IMR-90 (cell line): ENCODE measurements at regions not wholly inside any gene's neighbourhood (a gene's known extent, or its start where the extent isn't known, plus 50 kb on each side); places are given as distances from the start of the nearest gene placed in this dataset.
A peak's percentile ranks its signal among the peaks of the same experiment; 100 is the strongest.
"Not testable (repeated sequence)": the region's sequence is repeated elsewhere in the genome, so short reads cannot be mapped to it uniquely, and the experiment has no call there.

Experiments used
- ATAC-seq: fragments of 200-7000 bp; cut with Tn5 transposase; 2 replicates; pipeline ENCODE4 v1.9.1; 2020; ENCODE audit warnings: low read depth, mild to moderate bottlenecking, moderate library complexity
- BruUV-seq: library from RNA; stranded (reverse); fragments of 400-500 nt; replicated peaks from 2 replicates; lab custom pipeline; 2021; lab: Mats Ljungman, UMichigan
- CTCF ChIA-PET: fragments of 300-600 bp; formaldehyde crosslinking; extraction: SDS; loops from one replicate; lab custom pipeline; 2021; ENCODE audit warnings: antibody characterized with exemption; lab: Yijun Ruan, JAX
- POLR2A ChIA-PET: fragments of 300-600 bp; sonication (Branson Sonifier 250); formaldehyde crosslinking; loops from one replicate; lab custom pipeline; 2022; ENCODE audit warnings: antibody characterized with exemption; ENCODE audit not compliant: unreplicated experiment; lab: Charles Lee
- DNase-seq: peaks from one replicate; pipeline ENCODE4 v3.0.0; 2013
- H2AFZ ChIP-seq: replicated peaks from 2 replicates; pipeline ENCODE3; 2013; ENCODE audit warnings: low read length, mild to moderate bottlenecking; ENCODE audit not compliant: poor library complexity
- H2AK5ac ChIP-seq: 2 replicates; pipeline ENCODE4 v1.6.1; 2013; ENCODE audit warnings: low read depth, low read length, inconsistent platforms
- H2AK9ac ChIP-seq: replicated peaks from 2 replicates; pipeline ENCODE3; 2013; ENCODE audit warnings: mild to moderate bottlenecking, low read depth, low read length, moderate library complexity; ENCODE audit not compliant: poor library complexity
- H2BK120ac ChIP-seq: 2 replicates; pipeline ENCODE4 v1.6.1; 2013; ENCODE audit warnings: low read depth, low read length, inconsistent platforms
- H2BK15ac ChIP-seq: 3 replicates; pipeline ENCODE4 v1.6.1; 2013; ENCODE audit warnings: low read depth, low read length, inconsistent platforms
- H2BK20ac ChIP-seq: 2 replicates; pipeline ENCODE4 v1.6.1; 2013; ENCODE audit warnings: low read depth, mild to moderate bottlenecking, inconsistent platforms, low read length, moderate library complexity
- H2BK5ac ChIP-seq: 2 replicates; pipeline ENCODE4 v1.6.1; 2013; ENCODE audit warnings: mild to moderate bottlenecking, low read depth, low read length, inconsistent platforms; ENCODE audit not compliant: poor library complexity, severe bottlenecking
- H3K14ac ChIP-seq: replicated peaks from 2 replicates; pipeline ENCODE4 v1.6.1; 2013; ENCODE audit warnings: low read depth, low read length, inconsistent platforms
- H3K18ac ChIP-seq: 2 replicates; pipeline ENCODE4 v1.6.1; 2013; ENCODE audit warnings: low read depth, low read length, control low read depth
- H3K23ac ChIP-seq: 2 replicates; pipeline ENCODE4 v1.6.1; 2013; ENCODE audit warnings: low read depth, low read length, inconsistent platforms
- H3K27ac ChIP-seq: 2 replicates; pipeline ENCODE4 v1.5.1; 2013; ENCODE audit warnings: mild to moderate bottlenecking, control low read depth, low read length; ENCODE audit not compliant: insufficient read depth
- H3K27me3 ChIP-seq: 2 replicates; pipeline ENCODE4 v1.6.1; 2013; ENCODE audit warnings: low read length; ENCODE audit not compliant: control insufficient read depth, insufficient read depth
- H3K36me3 ChIP-seq: 2 replicates; pipeline ENCODE4 v1.6.1; 2013; ENCODE audit warnings: low read length, mixed read lengths; ENCODE audit not compliant: control insufficient read depth, insufficient read depth
- H3K4ac ChIP-seq: 2 replicates; pipeline ENCODE4 v1.6.1; 2013; ENCODE audit warnings: low read depth, low read length, inconsistent platforms
- H3K4me1 ChIP-seq: 2 replicates; pipeline ENCODE4 v1.6.1; 2013; ENCODE audit warnings: low read length, mixed read lengths; ENCODE audit not compliant: control insufficient read depth, insufficient read depth
- H3K4me2 ChIP-seq: 2 replicates; pipeline ENCODE4 v1.6.1; 2013; ENCODE audit warnings: low read depth, mild to moderate bottlenecking, control low read depth, low read length, moderate library complexity
- H3K4me3 ChIP-seq: 2 replicates; pipeline ENCODE4 v1.5.1; 2013; ENCODE audit warnings: low read depth, mild to moderate bottlenecking, control low read depth, low read length, moderate library complexity; ENCODE audit not compliant: insufficient read depth
- H3K56ac ChIP-seq: 2 replicates; pipeline ENCODE4 v1.6.1; 2013; ENCODE audit warnings: low read length, inconsistent platforms; ENCODE audit not compliant: insufficient read depth; ENCODE audit errors: extremely low read depth
- H3K79me1 ChIP-seq, 2 experiments: 2 replicates each; pipeline ENCODE4 v1.6.1; 2013; ENCODE audit warnings: low read length in 2 of 2, inconsistent platforms in 1 of 2, low read depth in 1 of 2
- H3K9ac ChIP-seq: 2 replicates; pipeline ENCODE4 v1.6.1; 2013; ENCODE audit warnings: low read depth, low read length, control low read depth
- H3K9me1 ChIP-seq: 2 replicates; pipeline ENCODE4 v1.6.1; 2013; ENCODE audit warnings: low read length, inconsistent platforms; ENCODE audit not compliant: insufficient read depth
- H3K9me3 ChIP-seq: 2 replicates; pipeline ENCODE4 v1.6.1; 2013; ENCODE audit warnings: low read length; ENCODE audit not compliant: control insufficient read depth, insufficient read depth
- H4K20me1 ChIP-seq: 2 replicates; pipeline ENCODE4 v1.6.1; 2013; ENCODE audit warnings: low read length, inconsistent platforms; ENCODE audit not compliant: insufficient read depth
- H4K5ac ChIP-seq: 2 replicates; pipeline ENCODE4 v1.6.1; 2013; ENCODE audit warnings: mild to moderate bottlenecking, low read depth, low read length, control low read depth
- H4K8ac ChIP-seq, 2 experiments: 2 replicates each; pipeline ENCODE4 v1.6.1; 2013; ENCODE audit warnings: low read depth in 2 of 2, low read length in 2 of 2, control low read depth in 1 of 2, inconsistent platforms in 1 of 2
- H4K91ac ChIP-seq: 2 replicates; pipeline ENCODE4 v1.6.1; 2013; ENCODE audit warnings: low read depth, low read length, inconsistent platforms; ENCODE audit not compliant: insufficient read depth
- BHLHE40 ChIP-seq: fragments of 150-350 bp; IDR thresholded peaks from 2 replicates; pipeline ENCODE4 v1.6.1; 2016; ENCODE audit warnings: mild to moderate bottlenecking, low read depth, low read length
- CEBPB ChIP-seq: IDR thresholded peaks from 2 replicates; pipeline ENCODE4 v1.6.1; 2012; ENCODE audit warnings: low read depth, low read length, improper control_type of control experiment
- FOS ChIP-seq: fragments of 150-350 bp; IDR thresholded peaks from 2 replicates; pipeline ENCODE4 v1.6.1; 2016; ENCODE audit warnings: low read depth, low read length
- MAFK ChIP-seq: IDR thresholded peaks from 2 replicates; pipeline ENCODE4 v1.6.1; 2012; ENCODE audit warnings: low read depth, low read length, improper control_type of control experiment
- POLR2A ChIP-seq: IDR thresholded peaks from 2 replicates; pipeline ENCODE4 v1.6.1; 2012; ENCODE audit warnings: mild to moderate bottlenecking, low read depth, low read length
- RAD21 ChIP-seq: IDR thresholded peaks from 2 replicates; pipeline ENCODE4 v1.6.1; 2012; ENCODE audit warnings: low read length, improper control_type of control experiment
- RCOR1 ChIP-seq: IDR thresholded peaks from 2 replicates; pipeline ENCODE4 v1.6.1; 2012; ENCODE audit warnings: mild to moderate bottlenecking, low read length, improper control_type of control experiment; ENCODE audit not compliant: insufficient replicate concordance
- RFX5 ChIP-seq: IDR thresholded peaks from 2 replicates; pipeline ENCODE4 v1.8.0; 2012; ENCODE audit warnings: low read depth, mild to moderate bottlenecking, low read length, moderate library complexity
- SMC3 ChIP-seq: fragments of 150-350 bp; IDR thresholded peaks from 2 replicates; pipeline ENCODE4 v1.6.1; 2016; ENCODE audit warnings: low read depth, mild to moderate bottlenecking, antibody characterized with exemption, low read length, moderate library complexity
- WGBS, 2 experiments: methylation state at CpG; one replicate each; pipeline versions ENCODE4 v1.1.5 to v1.1.7; 2013; ENCODE audit warnings: missing lambda C conversion rate in 2 of 2; ENCODE audit not compliant: insufficient read length in 1 of 2; ENCODE audit errors: extremely low coverage in 2 of 2; 5-methylcytosine and 5-hydroxymethylcytosine counted together
- dilution Hi-C: fragments of 300-500 bp; cut with HindIII; formaldehyde crosslinking; loops from one replicate; pipeline ENCODE4 v1.14.3; 2018; ENCODE audit warnings: low sequenced_read_pairs; ENCODE audit not compliant: unreplicated experiment
- in situ Hi-C: fragments of 300-500 bp; cut with MboI; formaldehyde crosslinking; loops from 3 replicates; pipeline ENCODE4 v1.14.3; 2019; ENCODE audit warnings: low sequenced_read_pairs, inconsistent platforms, mixed read lengths
- intact Hi-C: fragments of 100-400 bp; cut with micrococcal nuclease; formaldehyde crosslinking; loops from 2 replicates; pipeline ENCODE4 v1.10.0; 2022
- TF ChIP-seq, protein P1 (sequence below): conservative IDR thresholded peaks from 2 replicates; pipeline ENCODE4 v1.5.1; 2012; ENCODE audit warnings: mild to moderate bottlenecking, low read depth, low read length, improper control_type of control experiment

DNA sequence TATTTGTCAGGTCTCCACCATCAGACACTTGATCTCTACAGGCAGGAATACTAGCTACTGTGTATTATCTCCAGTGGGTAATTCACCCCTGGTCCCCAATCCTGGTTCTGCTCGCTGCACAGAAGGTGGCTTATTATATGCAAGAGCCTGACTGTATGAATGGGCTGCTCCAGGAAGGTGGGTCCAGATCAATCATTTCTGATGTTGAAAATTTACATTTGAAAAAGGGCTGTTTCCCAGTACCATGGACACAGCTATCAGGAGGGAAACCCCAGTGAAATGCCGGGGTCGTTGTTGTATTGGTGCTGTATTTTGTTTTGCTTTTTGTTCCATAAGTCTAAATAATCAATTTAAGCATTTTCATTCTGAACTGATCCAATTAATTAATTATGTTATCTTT lies 367.6 kb downstream of the RND3 start:
- Histone ChIP-seq H3K36me3 (no peaks in the 10 kb centered on the region), H3K4me2 (no peak overlapping the region), H2AK9ac (no peak overlapping the region), H3K9me1 (no peaks in the 10 kb centered on the region), H3K18ac (no peak overlapping the region), H2AK5ac (no peak overlapping the region; the same call in 1 of the 2 replicates), H4K91ac (no peak overlapping the region), H4K5ac (no peak overlapping the region), H4K8ac (no peak overlapping the region), H3K27ac (no peak overlapping the region), H2AFZ (no peak overlapping the region), H3K4me3 (no peak overlapping the region), H3K27me3 (no peaks in the 10 kb centered on the region), H3K4ac (no peak overlapping the region), H3K9ac (no peak overlapping the region), H2BK15ac (no peak overlapping the region), H2BK5ac (no peak overlapping the region), H4K20me1 (no peaks in the 10 kb centered on the region), H3K14ac (peak overlapping the region; percentile 62; the same call in 1 of the 2 replicates), H3K4me1 (no peaks in the 10 kb centered on the region), H3K56ac (no peak overlapping the region), H3K79me1 (no peaks in the 10 kb centered on the region), H2BK120ac (no peak overlapping the region), H2BK20ac (no peak overlapping the region), H3K9me3 (no peaks in the 10 kb centered on the region), H3K23ac (no peak overlapping the region; the same call in 1 of the 2 replicates)
- intact Hi-C loops (loop anchor here (10.0 kb wide), 1 partner anchor 525 kb away; no protein-coding TSS in a partner anchor), dilution Hi-C loops (no loop called here), in situ Hi-C loops (no loop called here)
- POLR2A ChIA-PET = no interaction called here
- WGBS, 2 experiments = no CpG with 5 or more reads among the region's 3 CpGs
- ATAC-seq (no peak), DNase-seq (no peak)
- CTCF ChIA-PET = no interaction called here
- TF ChIP-seq MAFK (no peak), POLR2A (no peak), BHLHE40 (no peak), FOS (no peak), SMC3 (no peak), RFX5 (no peak), CEBPB (no peak), RCOR1 (no peak), RAD21 (no peak)
- TF ChIP-seq, protein P1, sequence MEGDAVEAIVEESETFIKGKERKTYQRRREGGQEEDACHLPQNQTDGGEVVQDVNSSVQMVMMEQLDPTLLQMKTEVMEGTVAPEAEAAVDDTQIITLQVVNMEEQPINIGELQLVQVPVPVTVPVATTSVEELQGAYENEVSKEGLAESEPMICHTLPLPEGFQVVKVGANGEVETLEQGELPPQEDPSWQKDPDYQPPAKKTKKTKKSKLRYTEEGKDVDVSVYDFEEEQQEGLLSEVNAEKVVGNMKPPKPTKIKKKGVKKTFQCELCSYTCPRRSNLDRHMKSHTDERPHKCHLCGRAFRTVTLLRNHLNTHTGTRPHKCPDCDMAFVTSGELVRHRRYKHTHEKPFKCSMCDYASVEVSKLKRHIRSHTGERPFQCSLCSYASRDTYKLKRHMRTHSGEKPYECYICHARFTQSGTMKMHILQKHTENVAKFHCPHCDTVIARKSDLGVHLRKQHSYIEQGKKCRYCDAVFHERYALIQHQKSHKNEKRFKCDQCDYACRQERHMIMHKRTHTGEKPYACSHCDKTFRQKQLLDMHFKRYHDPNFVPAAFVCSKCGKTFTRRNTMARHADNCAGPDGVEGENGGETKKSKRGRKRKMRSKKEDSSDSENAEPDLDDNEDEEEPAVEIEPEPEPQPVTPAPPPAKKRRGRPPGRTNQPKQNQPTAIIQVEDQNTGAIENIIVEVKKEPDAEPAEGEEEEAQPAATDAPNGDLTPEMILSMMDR = no peak
- BruUV-seq = no TSS peak

GRCh38 chr2:150114089-150114488 lies 373.4 kb downstream of the RND3 start:
- BruUV-seq, H2AFZ ChIP-seq, H3K36me3 ChIP-seq, H4K91ac ChIP-seq, H2AK9ac ChIP-seq, H3K9me3 ChIP-seq, H4K8ac ChIP-seq, H4K20me1 ChIP-seq, in situ Hi-C loops, DNase-seq, dilution Hi-C loops, ATAC-seq, H3K14ac ChIP-seq, H3K9ac ChIP-seq, intact Hi-C loops, H2AK5ac ChIP-seq, H3K4me1 ChIP-seq, H3K4ac ChIP-seq, H2BK15ac ChIP-seq, H2BK120ac ChIP-seq, H3K9me1 ChIP-seq, H3K79me1 ChIP-seq, POLR2A ChIA-PET, H3K27me3 ChIP-seq, H3K18ac ChIP-seq, H3K4me2 ChIP-seq, H2BK5ac ChIP-seq, H3K27ac ChIP-seq, H3K23ac ChIP-seq, H3K56ac ChIP-seq, H2BK20ac ChIP-seq, H3K4me3 ChIP-seq, H4K5ac ChIP-seq, CTCF ChIA-PET: not testable (repeated sequence)
- WGBS, 2 experiments = 64% methylated on average over 2 of the region's 8 CpGs; no CpG with 5 or more reads in 1 of the 2 experiments
